ENCODE measurements at regions not wholly inside any gene's neighbourhood (a gene's known extent, or its start where the extent isn't known, plus 50 kb on each side); places are given as distances from the start of the nearest gene placed in this dataset.

DNA sequence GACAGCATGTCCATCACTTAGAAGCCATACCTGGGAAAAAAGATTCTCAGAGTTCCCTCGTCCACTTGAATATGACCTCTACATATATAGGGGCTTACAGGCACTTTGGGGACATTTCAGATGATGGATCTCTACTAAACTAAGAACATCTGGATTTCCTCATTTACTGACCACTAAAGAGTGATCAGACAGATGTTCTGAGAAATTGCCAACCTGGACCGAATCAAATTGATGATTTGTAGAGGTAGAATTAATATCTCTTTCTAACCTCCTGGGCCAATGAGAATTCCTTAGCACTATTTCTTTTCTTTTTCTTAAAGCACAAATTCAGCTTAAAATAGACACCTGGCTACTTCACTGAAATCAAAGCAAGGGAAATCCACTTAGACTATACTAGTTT lies 422.7 kb downstream of the MTRR start:
- H3K4me3 ChIP-seq (ENCODE audit: control insufficient read depth in 1 of 2, extremely low read depth in 1 of 2, low read length in 1 of 2): no peak overlapping the region
- no peaks in the 10 kb centered on the region for H3K9me3 ChIP-seq
- no peaks in the 10 kb centered on the region for H3K4me1 ChIP-seq (ENCODE audit: control insufficient read depth in 1 of 2, extremely low read depth in 1 of 2, insufficient read depth in 2 of 2, low read length in 2 of 2)
- H3K9me3 Mint-ChIP-seq: peaks cover 4 to 15% (median 15%) of the 10 kb centered on the region in 3 donors
- no peaks in the 10 kb centered on the region for H3K36me3 ChIP-seq (ENCODE audit: control insufficient read depth in 2 of 2, extremely low read depth in 1 of 2, insufficient read depth in 1 of 2, low read length in 1 of 2)
- no peaks in the 10 kb centered on the region for H3K27me3 ChIP-seq (replicated peaks in 1 of 2; ENCODE audit: control insufficient read depth in 2 of 2, extremely low read depth in 1 of 2, insufficient read depth in 2 of 2, low read length in 1 of 2)
- no peak overlapping the region for H3K4me3 Mint-ChIP-seq
- CTCF ChIA-PET: no interaction called here
- no peaks in the 10 kb centered on the region for H3K27me3 Mint-ChIP-seq
- no peaks in the 10 kb centered on the region for H3K36me3 Mint-ChIP-seq
- H3K27ac Mint-ChIP-seq: no peak overlapping the region
- whole genome bisulfite sequencing (ENCODE audit: insufficient coverage): no CpG with 5 or more reads among the region's 2 CpGs
- H3K27ac ChIP-seq (ENCODE audit: low read length): no peak overlapping the region
- POLR2A ChIA-PET: no interaction called here
- ATAC-seq (replicated peaks in 1 of 4) (no peak), DNase-seq (no peak)
- H3K4me1 Mint-ChIP-seq: no peaks in the 10 kb centered on the region

DNA sequence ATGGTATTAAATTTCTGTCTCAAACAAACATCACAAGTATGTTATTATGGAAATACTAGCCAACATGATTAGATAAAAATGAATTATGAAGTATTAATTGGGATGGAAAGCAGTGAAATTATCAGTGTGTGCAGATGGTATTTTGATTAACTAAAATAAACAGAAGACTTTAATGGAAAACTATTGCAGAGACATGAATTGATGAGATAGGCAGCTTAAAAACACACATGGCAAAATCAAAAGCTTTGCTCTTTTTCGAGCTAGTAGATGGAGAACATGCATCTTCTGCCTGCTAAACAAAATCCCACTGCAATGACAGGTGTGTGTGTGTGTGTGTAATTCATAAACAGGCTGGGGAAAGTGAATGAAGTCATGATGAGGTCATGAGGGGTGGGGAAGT lies 426.2 kb downstream of the MTRR start:
- H3K4me3 ChIP-seq (ENCODE audit: control insufficient read depth in 1 of 2, extremely low read depth in 1 of 2, low read length in 1 of 2): no peak overlapping the region
- no peaks in the 10 kb centered on the region for H3K9me3 ChIP-seq
- H3K4me1 ChIP-seq (ENCODE audit: control insufficient read depth in 1 of 2, extremely low read depth in 1 of 2, insufficient read depth in 2 of 2, low read length in 2 of 2): no peaks in the 10 kb centered on the region
- DNase-seq: no peak
- WGBS (ENCODE audit: insufficient coverage): no CpG with 5 or more reads among the region's 1 CpG
- H3K27ac ChIP-seq (ENCODE audit: low read length): no peak overlapping the region
- ChIA-PET CTCF (no interaction called here), POLR2A (no interaction called here)
- no peak for ATAC-seq (replicated peaks in 1 of 4)
- Mint-ChIP-seq H3K4me1 (no peaks in the 10 kb centered on the region), H3K9me3 (peaks cover 4 to 12% (median 9%) of the 10 kb centered on the region in 3 donors), H3K27ac (no peak overlapping the region), H3K27me3 (no peaks in the 10 kb centered on the region), H3K36me3 (no peaks in the 10 kb centered on the region), H3K4me3 (no peak overlapping the region)
- no peaks in the 10 kb centered on the region for H3K27me3 ChIP-seq (replicated peaks in 1 of 2; ENCODE audit: control insufficient read depth in 2 of 2, extremely low read depth in 1 of 2, insufficient read depth in 2 of 2, low read length in 1 of 2)
- no peaks in the 10 kb centered on the region for H3K36me3 ChIP-seq (ENCODE audit: control insufficient read depth in 2 of 2, extremely low read depth in 1 of 2, insufficient read depth in 1 of 2, low read length in 1 of 2)

DNA sequence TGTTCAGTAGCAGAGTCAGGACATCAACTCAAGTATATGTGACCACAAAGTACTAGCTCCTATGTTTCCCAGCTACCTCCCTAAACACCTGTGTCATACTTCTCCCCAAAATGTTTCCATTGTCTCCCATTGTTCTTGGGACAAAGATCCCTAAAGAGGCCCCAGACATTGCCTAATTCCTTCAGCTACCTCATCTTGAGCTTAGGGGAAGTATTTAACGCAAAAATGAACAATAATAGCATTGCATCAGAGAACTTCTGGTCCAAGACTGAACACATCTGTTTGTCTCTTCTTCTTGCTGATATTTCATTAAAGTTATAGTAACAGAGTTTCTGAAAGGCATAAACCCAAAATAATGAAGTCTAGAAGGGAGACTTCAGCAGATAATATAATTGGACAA lies 430.8 kb downstream of the MTRR start:
- no peaks in the 10 kb centered on the region for H3K36me3 Mint-ChIP-seq
- Histone ChIP-seq H3K27ac (ENCODE audit: low read length) (no peak overlapping the region), H3K36me3 (ENCODE audit: control insufficient read depth in 2 of 2, extremely low read depth in 1 of 2, insufficient read depth in 1 of 2, low read length in 1 of 2) (no peaks in the 10 kb centered on the region), H3K4me1 (ENCODE audit: control insufficient read depth in 1 of 2, extremely low read depth in 1 of 2, insufficient read depth in 2 of 2, low read length in 2 of 2) (no peaks in the 10 kb centered on the region), H3K27me3 (replicated peaks in 1 of 2; ENCODE audit: control insufficient read depth in 2 of 2, extremely low read depth in 1 of 2, insufficient read depth in 2 of 2, low read length in 1 of 2) (no peaks in the 10 kb centered on the region), H3K9me3 (no peaks in the 10 kb centered on the region), H3K4me3 (ENCODE audit: control insufficient read depth in 1 of 2, extremely low read depth in 1 of 2, low read length in 1 of 2) (no peak overlapping the region)
- no peak for DNase-seq
- ATAC-seq (replicated peaks in 1 of 4): no peak
- H3K4me3 Mint-ChIP-seq: no peak overlapping the region
- WGBS (ENCODE audit: insufficient coverage): no CpG with 5 or more reads among the region's 1 CpG
- peaks cover 9 to 19% (median 11%) of the 10 kb centered on the region in 3 donors for H3K9me3 Mint-ChIP-seq
- H3K4me1 Mint-ChIP-seq: no peaks in the 10 kb centered on the region
- no peaks in the 10 kb centered on the region for H3K27me3 Mint-ChIP-seq
- no peak overlapping the region for H3K27ac Mint-ChIP-seq
- ChIA-PET CTCF (no interaction called here), POLR2A (no interaction called here)

DNA sequence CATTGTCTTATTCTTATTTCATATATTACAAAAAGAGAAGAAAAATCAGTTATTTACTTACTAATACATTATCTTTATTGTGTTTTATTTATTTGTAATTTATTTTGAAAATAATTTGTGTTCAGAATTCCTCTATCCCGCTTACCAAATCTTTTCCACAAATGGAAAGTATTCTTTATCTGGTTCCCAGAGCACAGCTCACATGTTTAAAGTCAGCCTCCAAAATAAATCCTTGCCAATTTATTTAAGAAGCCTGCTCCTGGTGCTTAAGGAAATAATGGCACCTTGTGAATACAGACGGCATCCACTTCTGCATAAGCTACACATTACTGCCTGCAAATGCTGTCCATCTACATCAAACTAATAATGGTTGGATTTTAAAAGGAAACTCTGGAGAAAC lies 435.4 kb downstream of the MTRR start:
- no peak for ATAC-seq (replicated peaks in 1 of 4)
- no peak overlapping the region for H3K4me3 ChIP-seq (ENCODE audit: control insufficient read depth in 1 of 2, extremely low read depth in 1 of 2, low read length in 1 of 2)
- H3K4me3 Mint-ChIP-seq: no peak overlapping the region
- H3K36me3 ChIP-seq (ENCODE audit: control insufficient read depth in 2 of 2, extremely low read depth in 1 of 2, insufficient read depth in 1 of 2, low read length in 1 of 2): no peaks in the 10 kb centered on the region
- ChIA-PET CTCF (no interaction called here), POLR2A (no interaction called here)
- no peaks in the 10 kb centered on the region for H3K36me3 Mint-ChIP-seq
- H3K9me3 ChIP-seq: no peaks in the 10 kb centered on the region
- H3K9me3 Mint-ChIP-seq: peaks cover 6 to 22% (median 15%) of the 10 kb centered on the region in 3 donors
- no peaks in the 10 kb centered on the region for H3K27me3 Mint-ChIP-seq
- DNase-seq: no peak
- H3K27ac ChIP-seq (ENCODE audit: low read length): no peak overlapping the region
- H3K27me3 ChIP-seq (replicated peaks in 1 of 2; ENCODE audit: control insufficient read depth in 2 of 2, extremely low read depth in 1 of 2, insufficient read depth in 2 of 2, low read length in 1 of 2): no peaks in the 10 kb centered on the region
- no peaks in the 10 kb centered on the region for H3K4me1 Mint-ChIP-seq
- no peaks in the 10 kb centered on the region for H3K4me1 ChIP-seq (ENCODE audit: control insufficient read depth in 1 of 2, extremely low read depth in 1 of 2, insufficient read depth in 2 of 2, low read length in 2 of 2)
- no peak overlapping the region for H3K27ac Mint-ChIP-seq
- no CpG with 5 or more reads among the region's 2 CpGs for WGBS (ENCODE audit: insufficient coverage)

DNA sequence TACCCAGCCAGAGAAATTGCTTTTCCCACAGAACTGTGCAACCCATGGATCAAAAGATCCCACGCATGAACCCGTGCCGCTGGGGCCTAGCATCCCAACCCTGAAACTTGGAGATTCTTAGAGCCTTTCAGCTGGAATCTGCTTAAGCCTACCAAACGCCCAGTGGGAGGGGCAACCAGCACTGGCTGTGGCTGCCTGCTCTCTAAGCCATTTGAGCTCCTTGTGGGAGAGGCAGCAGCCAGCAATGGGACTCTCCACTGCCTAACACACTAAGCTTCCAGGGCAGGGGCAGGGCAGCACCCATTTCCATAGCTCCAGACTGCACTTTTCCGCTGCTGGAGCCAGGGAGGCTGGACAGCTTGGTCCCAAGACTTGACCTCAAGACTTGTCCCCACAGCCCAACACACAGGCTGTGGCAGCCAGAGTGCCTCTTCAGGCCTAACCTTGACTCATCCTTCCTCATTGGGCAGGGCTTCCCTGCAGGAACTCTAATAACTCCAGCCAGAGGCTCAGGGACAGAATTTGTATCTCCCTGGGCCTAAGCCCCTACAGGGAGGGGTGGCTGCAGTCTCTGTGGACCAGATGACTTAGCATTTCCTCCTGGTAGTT lies 437.4 kb downstream of the MTRR start:
- Mint-ChIP-seq H3K27me3 (no peaks in the 10 kb centered on the region), H3K4me1 (no peaks in the 10 kb centered on the region), H3K4me3 (no peak overlapping the region), H3K27ac (no peak overlapping the region), H3K36me3 (no peaks in the 10 kb centered on the region), H3K9me3 (peaks cover 22 to 30% (median 23%) of the 10 kb centered on the region in 3 donors)
- Histone ChIP-seq H3K4me1 (ENCODE audit: control insufficient read depth in 1 of 2, extremely low read depth in 1 of 2, insufficient read depth in 2 of 2, low read length in 2 of 2) (no peaks in the 10 kb centered on the region), H3K9me3 (no peaks in the 10 kb centered on the region), H3K4me3 (ENCODE audit: control insufficient read depth in 1 of 2, extremely low read depth in 1 of 2, low read length in 1 of 2) (no peak overlapping the region), H3K27me3 (replicated peaks in 1 of 2; ENCODE audit: control insufficient read depth in 2 of 2, extremely low read depth in 1 of 2, insufficient read depth in 2 of 2, low read length in 1 of 2) (no peaks in the 10 kb centered on the region), H3K36me3 (ENCODE audit: control insufficient read depth in 2 of 2, extremely low read depth in 1 of 2, insufficient read depth in 1 of 2, low read length in 1 of 2) (no peaks in the 10 kb centered on the region), H3K27ac (ENCODE audit: low read length) (no peak overlapping the region)
- ChIA-PET CTCF (no interaction called here), POLR2A (interaction anchor here in 1 of 2 donors (0.7 kb wide), 1 partner anchor 549 kb away, joined by 3 read pairs; no protein-coding TSS in a partner anchor)
- no peak for DNase-seq
- 72% methylated on average over 4 of the region's 5 CpGs for whole genome bisulfite sequencing (ENCODE audit: insufficient coverage)
- ATAC-seq (replicated peaks in 1 of 4): no peak

DNA sequence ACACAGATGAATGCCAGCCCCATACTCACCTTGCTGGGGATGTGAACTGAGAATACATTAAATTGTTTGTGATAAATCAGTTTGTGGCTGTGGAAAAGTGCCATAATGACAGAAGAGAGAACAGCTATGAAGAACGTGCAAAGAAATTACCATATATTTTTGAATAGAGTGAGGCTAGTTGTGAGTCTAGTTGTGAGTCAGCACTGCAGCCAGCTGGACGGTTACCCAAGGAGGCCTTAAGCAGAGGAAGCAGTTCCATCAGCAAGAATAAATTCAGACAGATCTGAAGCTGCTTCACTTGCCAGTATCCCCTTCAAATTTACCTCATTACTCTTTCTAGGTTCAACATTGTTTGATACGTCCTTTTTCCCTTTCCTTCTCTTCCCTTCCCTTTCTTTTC lies 446.0 kb downstream of the MTRR start:
- H3K27ac Mint-ChIP-seq: no peak overlapping the region
- H3K4me3 ChIP-seq (ENCODE audit: control insufficient read depth in 1 of 2, extremely low read depth in 1 of 2, low read length in 1 of 2): no peak overlapping the region
- no peaks in the 10 kb centered on the region for H3K27me3 Mint-ChIP-seq
- H3K4me3 Mint-ChIP-seq: no peak overlapping the region
- WGBS (ENCODE audit: insufficient coverage): 17% methylated on average over 1 of the region's 3 CpGs
- H3K27ac ChIP-seq (ENCODE audit: low read length): no peak overlapping the region
- H3K9me3 Mint-ChIP-seq: peaks cover 9 to 32% (median 13%) of the 10 kb centered on the region in 3 donors
- ChIA-PET POLR2A (no interaction called here), CTCF (no interaction called here)
- H3K4me1 Mint-ChIP-seq: no peaks in the 10 kb centered on the region
- no peaks in the 10 kb centered on the region for H3K4me1 ChIP-seq (ENCODE audit: control insufficient read depth in 1 of 2, extremely low read depth in 1 of 2, insufficient read depth in 2 of 2, low read length in 2 of 2)
- H3K36me3 Mint-ChIP-seq: no peaks in the 10 kb centered on the region
- no peaks in the 10 kb centered on the region for H3K9me3 ChIP-seq
- H3K36me3 ChIP-seq (ENCODE audit: control insufficient read depth in 2 of 2, extremely low read depth in 1 of 2, insufficient read depth in 1 of 2, low read length in 1 of 2): no peaks in the 10 kb centered on the region
- DNase-seq: no peak
- H3K27me3 ChIP-seq (replicated peaks in 1 of 2; ENCODE audit: control insufficient read depth in 2 of 2, extremely low read depth in 1 of 2, insufficient read depth in 2 of 2, low read length in 1 of 2): no peaks in the 10 kb centered on the region
- ATAC-seq (replicated peaks in 1 of 4): no peak
